ENCODE measurements at regions not wholly inside any gene's neighbourhood (a gene's known extent, or its start where the extent isn't known, plus 50 kb on each side); places are given as distances from the start of the nearest gene placed in this dataset.

DNA sequence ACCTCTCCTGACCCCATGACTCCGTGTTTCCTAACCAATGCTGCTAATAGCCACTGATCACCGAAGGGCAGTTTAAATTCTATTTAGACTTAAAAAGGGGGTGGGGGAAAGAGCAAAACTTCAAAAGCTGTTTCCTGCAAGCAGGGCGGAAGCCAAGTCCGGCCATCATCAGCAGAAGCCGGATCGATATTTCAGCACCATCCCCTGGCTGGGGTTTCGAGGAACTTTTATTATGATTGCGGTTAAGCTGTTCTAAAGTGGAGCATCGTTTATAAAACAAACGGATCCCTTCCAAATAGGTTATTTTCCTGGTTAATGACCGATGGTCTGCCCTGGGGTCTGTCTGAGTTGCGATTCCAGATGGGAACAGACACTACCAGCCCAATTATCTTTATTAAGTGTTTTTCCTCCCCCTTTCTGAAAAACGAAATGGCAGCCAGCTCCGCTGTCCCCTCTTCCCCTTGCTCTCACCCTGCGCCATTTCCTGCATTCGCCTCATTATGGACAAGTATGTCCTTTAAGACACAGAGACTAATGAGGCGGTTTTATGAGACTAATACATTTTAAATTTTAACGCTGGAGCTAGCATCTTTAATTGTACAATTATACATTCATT, 76.1 kb upstream of the IRX3 start:
- DNase-seq (ENCODE audit: low spot score): no peak

DNA sequence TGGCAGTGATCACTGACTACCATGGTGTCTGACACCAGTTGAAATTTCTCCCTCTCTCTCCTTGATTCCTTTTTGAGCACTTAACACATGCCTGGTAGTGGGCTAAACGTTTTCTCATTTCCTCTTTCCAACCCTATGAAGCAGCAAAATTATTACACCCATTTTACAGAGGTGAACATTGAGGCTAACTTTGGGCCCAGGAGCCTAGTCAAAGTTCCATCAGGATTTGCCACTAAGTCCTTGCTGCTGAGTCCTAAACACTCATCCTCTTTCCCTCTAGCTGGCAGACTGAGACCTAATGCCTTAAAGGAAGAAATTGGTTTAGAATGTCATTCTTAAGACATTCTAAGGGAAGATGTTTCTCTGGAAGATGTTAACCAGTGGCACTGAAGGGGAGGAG, 74.7 kb upstream of the IRX3 start:
- no peak for DNase-seq (ENCODE audit: low spot score)

DNA sequence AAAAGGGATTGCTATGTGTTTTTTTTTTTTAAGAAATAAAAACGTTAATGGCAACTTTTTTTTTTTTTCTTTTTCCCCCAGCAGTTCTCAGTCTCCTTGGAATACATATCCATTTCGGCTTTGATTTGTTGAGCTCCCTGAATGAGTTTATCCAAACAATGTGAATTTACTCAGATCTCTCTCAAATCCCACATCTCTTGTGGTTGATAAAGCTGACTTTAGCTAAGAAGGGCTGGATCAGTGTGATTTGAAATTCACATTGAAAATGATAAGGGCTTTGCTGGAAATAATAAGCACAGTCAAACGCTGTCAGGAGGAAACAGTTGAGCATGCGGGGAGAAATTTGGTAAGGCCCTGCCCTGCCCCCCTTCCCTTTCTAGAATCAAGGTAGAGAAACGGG, 74.1 kb upstream of the IRX3 start:
- DNase-seq (ENCODE audit: low spot score): no peak

DNA sequence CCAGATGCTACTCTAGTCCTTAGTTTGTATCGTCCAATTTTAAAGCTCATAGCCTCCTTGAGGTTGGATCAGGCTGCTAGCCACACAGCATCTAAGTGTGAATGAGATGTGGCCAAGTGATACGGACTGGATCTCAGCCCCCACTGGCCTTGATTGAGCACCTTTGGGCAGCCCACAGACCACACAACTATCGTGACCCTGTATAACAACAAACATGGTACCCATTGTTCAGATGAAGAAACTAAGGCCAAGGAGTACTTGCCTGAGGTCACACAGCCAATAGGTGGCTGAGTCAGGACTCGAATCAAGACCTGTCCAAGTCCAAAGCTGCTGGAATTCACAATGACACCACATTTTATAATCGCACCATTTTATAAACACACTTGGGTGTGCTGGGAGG, 73.0 kb upstream of the IRX3 start:
- DNase-seq (ENCODE audit: low spot score): no peak

DNA sequence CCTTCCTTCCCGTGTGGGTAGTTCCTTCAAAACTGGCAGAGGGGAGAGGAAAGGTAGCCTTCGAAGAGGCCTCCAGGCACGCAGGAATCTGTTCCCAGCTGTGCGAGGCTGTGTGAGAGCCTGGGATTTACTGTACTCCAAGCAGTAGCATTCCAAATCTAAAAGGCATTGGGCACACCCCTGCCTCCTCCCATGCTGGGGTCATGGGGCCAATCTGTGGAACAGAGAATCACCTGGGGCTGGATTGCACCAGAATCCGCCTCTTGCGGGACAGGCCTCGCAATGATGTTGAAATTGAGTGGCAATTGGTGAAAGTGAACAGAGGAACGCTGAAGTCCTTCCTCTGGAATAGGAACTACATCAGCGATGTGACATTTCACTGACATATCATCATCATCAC, 72.5 kb upstream of the IRX3 start:
- DNase-seq (ENCODE audit: low spot score): no peak

DNA sequence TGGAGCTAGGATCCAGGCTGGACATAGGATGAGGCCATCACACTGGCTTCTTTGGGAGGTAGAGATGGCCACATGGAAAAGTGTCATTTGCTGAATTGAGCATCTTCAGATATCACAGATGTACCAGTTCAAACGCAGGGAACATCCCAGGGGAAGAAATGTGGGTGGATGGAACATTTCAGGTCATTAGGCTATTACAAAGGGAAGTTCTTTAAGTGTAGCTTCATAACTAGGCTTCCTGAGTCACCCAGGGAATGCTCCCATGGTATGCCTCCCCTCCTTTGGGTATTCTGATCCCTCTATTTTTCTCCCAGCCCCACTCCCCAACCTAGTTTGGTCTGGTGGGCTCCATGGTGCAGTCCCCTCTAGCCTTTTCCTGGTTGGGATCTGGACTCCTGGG, 69.8 kb upstream of the IRX3 start:
- DNase-seq (ENCODE audit: low spot score): no peak

DNA sequence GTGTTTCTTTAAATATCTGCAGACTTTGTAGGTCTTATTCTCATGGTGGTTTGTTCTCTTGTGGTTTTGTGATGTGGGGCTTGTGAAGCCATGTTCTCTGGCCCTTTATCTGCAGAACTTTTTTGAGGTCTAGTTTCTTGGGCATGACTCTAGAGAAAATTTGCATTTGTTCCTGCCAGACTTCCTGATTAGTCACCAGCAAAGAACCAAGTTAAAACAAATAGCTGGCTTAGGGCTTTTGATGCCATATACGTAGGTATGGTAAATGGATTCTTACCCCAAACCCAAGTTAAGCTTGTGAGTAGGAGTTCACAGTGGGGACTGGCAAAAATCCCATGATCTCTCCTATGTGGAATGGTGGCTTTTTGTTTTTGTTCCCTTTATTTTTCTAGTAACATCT, 68.7 kb upstream of the IRX3 start:
- DNase-seq (ENCODE audit: low spot score): no peak

DNA sequence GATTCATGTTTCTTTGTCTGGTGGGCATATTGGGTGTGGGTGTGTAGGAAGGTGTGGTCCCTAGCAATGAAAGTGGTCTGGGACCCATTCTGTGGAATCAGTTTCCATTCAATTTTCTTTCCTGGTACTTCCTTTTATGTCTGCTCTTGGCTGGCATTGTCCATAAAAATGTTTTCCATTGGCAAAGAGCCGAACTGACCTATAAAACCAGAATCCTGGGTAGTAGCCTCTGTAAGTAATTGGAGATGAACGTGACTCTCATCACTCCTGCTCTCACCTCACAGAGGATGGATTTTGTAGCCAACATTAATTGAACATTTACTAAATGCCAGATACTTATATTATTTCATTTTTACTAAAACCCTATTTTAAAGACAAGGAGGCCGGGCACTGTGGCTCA, 66.5 kb upstream of the IRX3 start:
- no peak for DNase-seq (ENCODE audit: low spot score)

DNA sequence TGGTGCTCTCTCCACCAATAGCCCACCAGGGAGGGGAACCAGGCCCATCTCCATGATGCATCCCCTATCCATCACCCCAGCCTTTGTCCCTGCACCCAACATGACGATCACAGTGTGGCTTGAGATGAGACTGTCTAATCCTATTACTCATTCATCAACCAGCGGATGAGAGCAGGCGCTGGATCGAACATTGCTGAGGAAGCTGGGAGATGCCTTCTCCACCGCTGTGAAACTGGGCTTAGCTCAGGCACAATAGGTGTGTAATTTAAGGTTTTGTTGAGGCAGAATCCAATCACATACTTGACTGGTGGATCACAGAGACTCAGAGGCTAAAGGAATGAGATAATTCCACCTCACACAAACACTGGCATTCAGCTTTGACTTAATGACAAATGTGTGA, 64.6 kb upstream of the IRX3 start:
- no peak for DNase-seq (ENCODE audit: low spot score)

DNA sequence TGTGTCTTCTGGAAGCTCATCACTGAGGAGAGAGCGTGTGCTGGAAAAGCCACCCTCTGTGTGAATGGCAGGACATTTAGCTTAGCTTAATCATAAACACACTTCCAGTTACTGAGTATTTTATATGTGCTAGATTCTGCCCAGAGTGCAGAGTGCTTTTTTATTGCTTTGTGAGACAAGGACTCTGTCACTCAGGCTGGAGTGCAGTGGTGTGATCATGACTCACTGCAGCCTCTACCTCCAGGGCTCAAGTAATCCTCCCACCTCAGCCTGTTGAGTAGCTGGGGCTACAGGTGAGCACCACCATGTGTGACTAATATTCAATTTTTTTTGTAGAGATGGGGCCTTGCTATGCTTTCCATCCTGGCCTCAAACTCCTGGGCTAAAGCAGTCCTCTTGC, 61.4 kb upstream of the IRX3 start:
- no peak for DNase-seq (ENCODE audit: low spot score)

DNA sequence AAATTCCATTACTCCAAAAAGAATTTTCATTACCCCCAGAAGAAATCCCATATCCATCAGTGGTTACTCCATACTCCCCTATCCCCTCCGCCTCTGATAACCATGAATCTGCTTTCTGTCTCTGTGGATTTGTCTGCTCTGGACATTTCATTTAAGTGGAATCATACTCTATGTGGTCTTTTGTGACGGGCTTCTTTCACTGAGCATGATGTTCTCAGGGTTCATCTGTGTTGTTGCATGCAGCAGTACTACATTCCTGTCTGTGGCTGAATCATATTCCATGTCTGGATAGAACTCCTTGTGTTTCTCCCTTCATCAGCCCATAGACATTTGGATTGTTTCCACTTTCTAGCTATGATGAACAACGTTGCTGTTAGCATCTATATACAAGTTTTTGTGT, 59.5 kb upstream of the IRX3 start:
- no peak for DNase-seq (ENCODE audit: low spot score)

DNA sequence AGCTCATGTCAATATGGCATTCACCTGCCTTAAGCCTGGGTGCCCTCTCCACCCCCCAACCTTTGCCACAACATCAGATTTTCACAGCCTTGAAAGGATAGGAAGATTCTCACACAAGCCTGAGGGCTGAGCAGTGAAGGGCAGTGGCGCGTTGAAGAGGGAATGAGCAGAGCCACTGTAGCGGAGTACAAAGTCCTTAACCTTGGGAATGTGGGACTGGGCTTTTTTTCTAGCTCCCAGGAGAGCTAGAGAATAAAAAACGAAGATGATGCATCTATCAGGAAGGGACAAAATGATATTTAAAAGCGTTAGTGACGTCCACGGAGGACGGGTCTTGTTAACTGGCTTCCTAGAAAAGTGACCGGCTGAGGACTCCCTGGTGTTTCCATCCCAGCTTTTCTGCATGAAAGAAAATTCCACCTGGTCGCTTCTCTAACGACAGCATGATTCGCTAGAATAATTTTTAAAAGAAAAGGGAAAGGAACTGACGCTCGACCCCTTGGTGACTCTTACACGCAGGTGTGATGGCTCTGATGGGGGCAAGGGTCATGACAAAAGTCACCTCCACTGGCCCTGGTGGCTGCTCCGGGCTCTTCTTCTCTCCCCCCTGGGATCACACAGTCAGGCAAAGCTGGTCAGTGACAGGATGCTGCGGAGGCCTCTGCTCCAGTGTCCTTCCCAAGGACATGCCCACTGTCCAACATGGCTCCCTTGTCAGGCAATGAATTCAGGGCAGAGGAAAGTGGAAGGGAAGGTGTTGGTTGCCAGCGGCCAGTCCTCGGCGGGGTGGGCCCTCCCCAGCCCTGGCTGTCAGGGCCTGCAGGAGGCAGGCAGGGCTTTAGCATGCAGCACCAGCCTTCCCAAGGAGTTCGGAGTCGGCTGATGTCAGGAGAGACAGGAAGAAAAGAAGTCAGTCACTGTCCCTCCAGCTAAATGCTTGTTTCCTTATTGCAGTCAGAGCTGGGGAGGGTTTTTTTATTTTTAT, 58.4 kb upstream of the IRX3 start:
- DNase-seq (ENCODE audit: low spot score): no peak

DNA sequence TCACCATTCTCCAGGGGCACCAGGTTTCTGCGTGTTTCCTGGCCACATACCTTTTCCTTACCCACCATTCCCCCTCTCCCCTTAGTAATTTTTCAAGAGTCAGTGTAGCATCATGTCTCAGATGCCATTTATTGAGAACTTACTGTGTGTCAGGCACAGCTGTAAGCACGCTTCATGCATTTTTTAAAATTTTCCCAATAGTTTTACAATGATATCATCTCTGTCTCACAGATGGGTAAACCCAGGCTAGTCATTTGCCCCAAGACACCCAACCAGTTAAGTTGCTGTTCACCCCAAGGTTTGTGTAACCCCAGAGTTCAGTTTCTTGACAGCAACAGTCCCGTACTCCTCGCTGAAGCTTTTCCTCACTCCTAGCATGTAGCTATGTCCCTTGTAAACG, 56.4 kb upstream of the IRX3 start:
- DNase-seq (ENCODE audit: low spot score): no peak

DNA sequence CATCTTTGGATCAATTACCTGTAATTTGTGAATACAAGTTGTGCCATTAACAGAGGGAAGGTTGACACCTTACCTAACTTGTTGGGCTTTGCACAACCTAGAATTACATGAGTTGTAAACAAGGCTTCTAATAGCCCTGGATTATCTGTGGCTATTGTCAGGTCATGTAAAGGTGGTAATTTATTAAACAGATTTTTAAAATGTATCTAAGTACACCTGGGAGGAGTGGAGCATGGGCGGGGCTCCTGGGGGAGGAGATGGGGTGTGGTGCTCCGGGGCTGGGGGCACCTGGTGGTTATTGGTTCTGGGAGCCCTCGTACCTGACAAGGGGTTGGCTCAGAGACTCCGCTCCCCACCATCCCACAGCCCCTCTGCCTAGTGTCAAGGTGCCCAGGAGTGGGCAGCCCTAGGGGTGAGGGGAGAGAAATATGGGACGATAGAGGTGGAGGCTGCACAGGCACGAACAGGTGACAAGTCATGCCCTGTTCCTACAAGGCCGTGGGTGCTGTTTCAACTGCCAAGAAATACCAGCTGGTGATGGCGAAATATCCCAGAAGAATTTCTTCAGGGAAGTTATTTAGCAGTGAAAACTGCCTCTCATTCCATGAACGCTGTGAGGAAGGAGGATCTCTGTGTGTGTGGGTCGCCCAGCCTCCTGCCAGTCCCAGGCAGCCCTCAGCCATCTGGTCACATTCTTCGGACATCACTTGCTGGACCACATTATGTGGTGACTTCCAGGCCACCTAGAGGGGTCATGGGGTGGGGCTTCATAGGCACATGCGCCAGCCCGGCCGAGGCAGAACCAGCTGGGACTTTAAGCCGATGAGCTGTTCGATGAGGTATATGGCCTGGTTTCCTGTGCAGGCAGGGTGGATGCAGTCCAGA, 55.5 kb upstream of the IRX3 start:
- DNase-seq (ENCODE audit: low spot score): no peak

DNA sequence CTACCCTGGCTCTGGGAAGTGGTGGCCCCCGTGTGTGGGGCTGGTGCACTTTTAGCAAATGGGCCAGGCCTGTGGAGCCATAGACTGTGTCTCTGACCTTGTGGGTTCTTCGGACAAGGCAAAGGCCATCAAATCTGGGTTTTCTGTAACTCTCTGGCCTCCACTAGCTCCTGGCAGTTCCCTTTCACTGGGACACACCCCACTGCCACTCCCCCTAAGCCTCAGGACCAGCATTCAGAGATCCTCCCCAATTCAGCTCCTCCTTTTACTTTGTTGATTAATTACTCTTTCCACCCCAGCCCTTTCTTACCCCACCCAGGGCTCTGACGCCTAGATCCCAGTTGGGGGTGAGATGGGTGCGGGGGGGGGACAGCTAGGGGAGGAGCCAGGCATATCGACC, 53.9 kb upstream of the IRX3 start:
- no peak for DNase-seq (ENCODE audit: low spot score)

DNA sequence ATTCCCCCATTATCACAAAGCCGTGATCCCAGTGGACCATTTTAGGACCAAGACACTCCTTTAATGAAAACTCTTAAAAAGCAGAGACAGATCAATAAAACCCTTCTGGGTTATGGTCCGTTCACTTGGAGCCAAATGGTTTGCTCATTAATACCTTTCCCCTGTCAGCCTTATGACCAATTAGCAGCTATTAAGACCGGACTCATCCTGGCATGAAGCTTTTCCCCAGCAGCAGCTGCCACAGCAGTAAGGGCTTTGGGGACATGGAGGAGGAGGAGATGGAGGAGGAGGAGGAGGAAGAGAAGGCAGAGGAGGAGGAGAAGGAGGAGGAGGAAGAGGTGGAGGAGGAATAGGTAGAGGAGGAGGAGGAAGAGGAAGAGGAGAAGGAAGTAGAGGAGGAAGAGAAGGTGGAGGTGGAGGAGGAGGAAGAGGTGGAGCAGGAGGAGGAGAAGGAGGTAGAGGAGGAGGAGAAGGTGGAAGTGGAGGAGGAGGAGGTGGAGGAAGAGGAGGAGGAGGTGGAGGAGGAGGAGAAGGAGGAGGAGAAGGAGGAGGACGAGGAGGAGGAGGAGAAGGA, 50.1 kb upstream of the IRX3 start:
- no peak for DNase-seq (ENCODE audit: low spot score)

Measured in HuH-7 (cell line).